ENCODE measurements at regions not wholly inside any gene's neighbourhood (a gene's known extent, or its start where the extent isn't known, plus 50 kb on each side); places are given as distances from the start of the nearest gene placed in this dataset.

- DNase-seq, result no peak
Measured at GRCh38 chr5:4348919-4349318, 753.3 kb downstream of the IRX1 start.

GRCh38 chr5:4356201-4356600 is 760.6 kb downstream of the IRX1 start:
- DNase-seq, result no peak

GRCh38 chr5:4359847-4360246 is 764.2 kb downstream of the IRX1 start:
- DNase-seq, result no peak

- DNase-seq, result no peak
Measured at GRCh38 chr5:4361753-4362152, 766.1 kb downstream of the IRX1 start.

GRCh38 chr5:4362411-4362810 is 766.8 kb downstream of the IRX1 start:
- no peak for DNase-seq

GRCh38 chr5:4363045-4363444 is 767.4 kb downstream of the IRX1 start:
- DNase-seq, result no peak

- DNase-seq, result no peak
Measured at GRCh38 chr5:4366628-4367027, 771.0 kb downstream of the IRX1 start.

GRCh38 chr5:4370218-4370617 is 769.9 kb upstream of the ADAMTS16 start:
- no peak for DNase-seq

- DNase-seq, result no peak
Measured at GRCh38 chr5:4372481-4372880, 767.6 kb upstream of the ADAMTS16 start.

- no peak for DNase-seq
Measured at GRCh38 chr5:4373051-4373820, 766.9 kb upstream of the ADAMTS16 start.

- DNase-seq, result no peak
Measured at GRCh38 chr5:4374866-4375265, 765.3 kb upstream of the ADAMTS16 start.

- DNase-seq, result no peak
Measured at GRCh38 chr5:4375640-4376039, 764.5 kb upstream of the ADAMTS16 start.

- no peak for DNase-seq
Measured at GRCh38 chr5:4383102-4383501, 757.0 kb upstream of the ADAMTS16 start.

GRCh38 chr5:4383518-4384198 is 756.5 kb upstream of the ADAMTS16 start:
- DNase-seq, result no peak

- no peak for DNase-seq
Measured at GRCh38 chr5:4384649-4385048, 755.5 kb upstream of the ADAMTS16 start.

GRCh38 chr5:4386152-4386551 is 754.0 kb upstream of the ADAMTS16 start:
- no peak for DNase-seq

- DNase-seq, result no peak
Measured at GRCh38 chr5:4387290-4387689, 752.8 kb upstream of the ADAMTS16 start.

GRCh38 chr5:4395752-4396151 is 744.4 kb upstream of the ADAMTS16 start:
- no peak for DNase-seq

- DNase-seq, result no peak
Measured at GRCh38 chr5:4405614-4406219, 734.4 kb upstream of the ADAMTS16 start.

- no peak for DNase-seq
Measured at GRCh38 chr5:4410151-4410550, 730.0 kb upstream of the ADAMTS16 start.

- DNase-seq, result no peak
Measured at GRCh38 chr5:4411664-4412063, 728.5 kb upstream of the ADAMTS16 start.

- no peak for DNase-seq
Measured at GRCh38 chr5:4413996-4414395, 726.1 kb upstream of the ADAMTS16 start.

GRCh38 chr5:4418084-4418483 is 722.0 kb upstream of the ADAMTS16 start:
- no peak for DNase-seq

- DNase-seq, result no peak
Measured at GRCh38 chr5:4419281-4419680, 720.8 kb upstream of the ADAMTS16 start.
